ENCODE measurements at regions not wholly inside any gene's neighbourhood (a gene's known extent, or its start where the extent isn't known, plus 50 kb on each side); places are given as distances from the start of the nearest gene placed in this dataset.

DNA sequence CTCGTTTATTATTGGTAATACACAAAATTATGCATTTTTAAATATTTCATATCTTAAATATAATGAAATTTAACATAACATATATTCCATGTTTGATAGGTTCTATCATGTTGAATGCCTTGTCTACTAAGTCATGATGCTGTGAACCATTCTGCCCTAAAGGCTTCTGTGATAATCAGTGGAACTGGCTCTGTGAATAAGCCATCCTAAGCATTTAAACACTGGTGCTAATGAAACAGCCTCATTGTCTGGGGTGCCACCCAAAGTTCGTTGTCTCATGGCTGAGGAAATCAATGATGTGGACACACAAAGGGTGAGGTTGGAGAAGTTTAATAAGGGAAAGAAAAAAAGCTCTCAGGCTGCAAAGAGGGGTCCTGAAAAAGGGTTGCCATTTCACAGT is 264.7 kb upstream of the ZRANB2 start:
- no peak for DNase-seq (ENCODE audit: low spot score in 2 of 2)
- no peak overlapping the region for H3K4me3 ChIP-seq (ENCODE audit: low read depth, poor library complexity, severe bottlenecking)
- WGBS, 2 donors, result 70 to 71% methylated on average over 2 of the region's 2 CpGs
- TF ChIP-seq CTCF (IDR thresholded peaks at IDR 0.05) (no peak), POLR2A (IDR thresholded peaks at IDR 0.05) (no peak)
- intact Hi-C loops (cut with DNase I; ENCODE audit: low total_unique reads), result no loop called here

DNA sequence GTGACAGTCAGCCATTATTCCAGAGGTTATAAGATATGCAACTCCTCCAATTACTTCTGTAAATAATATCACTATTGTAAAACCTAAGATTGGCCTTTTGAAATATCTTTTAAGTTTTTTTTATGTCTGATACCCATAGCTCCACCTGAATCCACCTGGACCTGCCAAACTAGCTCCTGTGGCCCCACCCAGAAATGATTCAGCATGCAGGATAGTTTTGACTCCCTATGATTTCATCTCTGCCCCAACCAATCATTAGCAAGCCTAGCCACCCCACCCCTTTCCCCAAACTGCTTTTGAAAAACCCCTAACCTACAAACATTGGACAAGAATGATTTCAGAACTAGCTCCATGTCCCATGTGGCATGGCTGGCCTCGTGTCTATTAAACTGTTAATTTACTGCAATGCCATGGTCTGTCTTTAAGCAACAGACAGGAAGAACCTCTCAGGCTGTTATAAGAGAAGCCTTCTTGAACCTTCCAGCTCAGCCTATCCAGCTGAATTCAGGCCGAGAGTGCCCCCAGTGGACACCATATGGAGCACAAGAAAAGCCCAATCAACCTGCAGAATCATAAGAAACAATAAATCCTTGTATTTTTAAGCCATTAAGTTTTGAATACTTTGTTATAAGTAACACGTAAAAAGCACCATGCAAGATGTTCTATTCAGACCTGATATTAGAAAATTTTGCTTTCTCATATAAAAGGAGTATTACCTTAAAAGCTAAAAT is 263.0 kb upstream of the ZRANB2 start:
- H3K4me3 ChIP-seq (ENCODE audit: low read depth, poor library complexity, severe bottlenecking), result no peak overlapping the region
- DNase-seq (ENCODE audit: low spot score in 2 of 2), result no peak
- 64 to 65% methylated on average over 3 of the region's 3 CpGs for WGBS, 2 donors
- intact Hi-C loops (cut with DNase I; ENCODE audit: low total_unique reads), result no loop called here
- no peak for TF ChIP-seq POLR2A (IDR thresholded peaks at IDR 0.05)
- no peak for TF ChIP-seq CTCF (IDR thresholded peaks at IDR 0.05)

- no peak for DNase-seq (ENCODE audit: low spot score in 2 of 2)
- intact Hi-C loops (cut with DNase I; ENCODE audit: low total_unique reads), result no loop called here
- H3K4me3 ChIP-seq (ENCODE audit: low read depth, poor library complexity, severe bottlenecking), result no peak overlapping the region
- no peak for TF ChIP-seq POLR2A (IDR thresholded peaks at IDR 0.05)
- TF ChIP-seq CTCF (IDR thresholded peaks at IDR 0.05), result no peak
Observed at GRCh38 chr1:71339238-71339637, 258.4 kb upstream of the ZRANB2 start.

DNA sequence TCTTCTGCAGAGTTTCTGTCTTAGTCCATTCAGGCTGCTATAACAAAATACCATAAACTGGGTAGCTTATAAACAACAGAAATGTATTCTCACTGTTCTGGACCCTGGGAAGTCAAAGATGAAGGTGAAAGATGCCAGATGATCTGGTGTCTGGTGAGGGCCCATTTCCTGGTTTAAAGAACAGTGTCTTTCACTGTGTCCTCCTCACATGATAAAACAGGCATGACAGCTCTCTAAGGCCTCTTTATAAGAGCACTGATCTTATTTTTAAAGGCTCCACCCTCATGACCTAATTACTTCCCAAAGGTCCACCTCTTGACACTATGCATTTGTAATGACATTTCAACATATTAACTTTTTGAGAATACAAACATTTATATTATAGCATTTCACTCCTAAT is 250.2 kb upstream of the ZRANB2 start:
- DNase-seq (ENCODE audit: low spot score in 2 of 2), result no peak
- no peak overlapping the region for H3K4me3 ChIP-seq (ENCODE audit: low read depth, poor library complexity, severe bottlenecking)
- no peak for TF ChIP-seq CTCF (IDR thresholded peaks at IDR 0.05)
- TF ChIP-seq POLR2A (IDR thresholded peaks at IDR 0.05), result no peak
- intact Hi-C loops (cut with DNase I; ENCODE audit: low total_unique reads), result no loop called here

- WGBS, 2 donors, result 24 to 37% methylated on average over 1 of the region's 1 CpG
- intact Hi-C loops (cut with DNase I; ENCODE audit: low total_unique reads), result no loop called here
- no peak for TF ChIP-seq CTCF (IDR thresholded peaks at IDR 0.05)
- TF ChIP-seq POLR2A (IDR thresholded peaks at IDR 0.05), result no peak
- H3K4me3 ChIP-seq (ENCODE audit: low read depth, poor library complexity, severe bottlenecking), result no peak overlapping the region
- no peak for DNase-seq (ENCODE audit: low spot score in 2 of 2)
Observed at GRCh38 chr1:71324671-71325267, 243.9 kb upstream of the ZRANB2 start.

DNA sequence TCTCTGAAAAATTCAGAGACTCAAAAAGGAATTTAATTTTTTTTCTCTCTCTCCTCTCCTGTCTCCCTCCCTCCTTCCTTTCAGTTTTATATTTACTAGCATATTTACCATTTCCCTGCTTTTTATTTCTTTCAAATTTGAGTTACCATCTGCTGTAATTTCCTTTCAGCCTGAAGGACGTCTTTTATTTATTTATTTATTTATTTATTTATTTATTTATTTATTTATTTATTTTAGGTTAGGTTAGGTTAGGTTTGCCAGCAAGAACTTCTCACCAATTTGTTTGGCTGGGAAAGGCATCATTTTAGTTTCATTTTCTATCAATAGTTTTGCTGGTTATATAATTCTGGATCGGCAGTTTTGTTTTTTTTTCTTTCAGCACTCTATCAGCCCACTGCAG is 231.7 kb upstream of the ZRANB2 start:
- WGBS, 2 donors, result 31 to 42% methylated on average over 2 of the region's 2 CpGs
- no peak for TF ChIP-seq POLR2A (IDR thresholded peaks at IDR 0.05)
- no peak for TF ChIP-seq CTCF (IDR thresholded peaks at IDR 0.05)
- DNase-seq (ENCODE audit: low spot score in 2 of 2), result no peak
- no peak overlapping the region for H3K4me3 ChIP-seq (ENCODE audit: low read depth, poor library complexity, severe bottlenecking)
- intact Hi-C loops (cut with DNase I; ENCODE audit: low total_unique reads), result no loop called here

Measured in lower leg skin (tissue), 4 donors.